ENCODE measurements at regions not wholly inside any gene's neighbourhood (a gene's known extent, or its start where the extent isn't known, plus 50 kb on each side); places are given as distances from the start of the nearest gene placed in this dataset.

- no peak for DNase-seq (ENCODE audit: low read depth)
- TF ChIP-seq CTCF (conservative IDR thresholded peaks at IDR 0.05; ENCODE audit: low read depth, low read length): no peak
- H3K4me3 ChIP-seq (ENCODE audit: low read depth, low read length): no peak overlapping the region
Observed at GRCh38 chr18:27856820-27857219, 320.1 kb downstream of the CDH2 start.

- no peak for DNase-seq (ENCODE audit: low read depth)
- TF ChIP-seq CTCF (conservative IDR thresholded peaks at IDR 0.05; ENCODE audit: low read depth, low read length): no peak
- H3K4me3 ChIP-seq (ENCODE audit: low read depth, low read length): no peak overlapping the region
Observed at GRCh38 chr18:27855486-27855885, 321.4 kb downstream of the CDH2 start.

- H3K4me3 ChIP-seq (ENCODE audit: low read depth, low read length): no peak overlapping the region
- DNase-seq (ENCODE audit: low read depth): no peak
- no peak for TF ChIP-seq CTCF (conservative IDR thresholded peaks at IDR 0.05; ENCODE audit: low read depth, low read length)
Observed at GRCh38 chr18:27854631-27855030, 322.3 kb downstream of the CDH2 start.

GRCh38 chr18:27848336-27848735, 328.6 kb downstream of the CDH2 start:
- no peak overlapping the region for H3K4me3 ChIP-seq (ENCODE audit: low read depth, low read length)
- TF ChIP-seq CTCF (conservative IDR thresholded peaks at IDR 0.05; ENCODE audit: low read depth, low read length): no peak
- DNase-seq (ENCODE audit: low read depth): no peak

GRCh38 chr18:27847412-27847811, 329.5 kb downstream of the CDH2 start:
- DNase-seq (ENCODE audit: low read depth): no peak
- no peak overlapping the region for H3K4me3 ChIP-seq (ENCODE audit: low read depth, low read length)
- no peak for TF ChIP-seq CTCF (conservative IDR thresholded peaks at IDR 0.05; ENCODE audit: low read depth, low read length)

GRCh38 chr18:27845897-27846296, 331.0 kb downstream of the CDH2 start:
- TF ChIP-seq CTCF (conservative IDR thresholded peaks at IDR 0.05; ENCODE audit: low read depth, low read length): no peak
- DNase-seq (ENCODE audit: low read depth): no peak
- H3K4me3 ChIP-seq (ENCODE audit: low read depth, low read length): no peak overlapping the region

All from epithelial cell of proximal tubule (primary cell).